Peyer's patch (tissue), 4 donors: ENCODE measurements at regions not wholly inside any gene's neighbourhood (a gene's known extent, or its start where the extent isn't known, plus 50 kb on each side); places are given as distances from the start of the nearest gene placed in this dataset.
"Not testable (repeated sequence)": the region's sequence is repeated elsewhere in the genome, so short reads cannot be mapped to it uniquely, and the experiment has no call there.

Experiments used
- DNase-seq, 3 donors: peaks; one replicate each; pipeline ENCODE4 v3.0.0-alpha.2; 2017 to 2019
- H3K27ac ChIP-seq, 4 donors: fragments of 200-600 bp; sonication (generic); one replicate each; pipeline ENCODE4 v1.5.1; 2016 to 2019
- H3K27me3 ChIP-seq, 2 donors: fragments of 200-600 bp; sonication (generic); one replicate each; pipeline ENCODE4 v1.5.1; 2019
- H3K36me3 ChIP-seq, 3 donors: fragments of 200-600 bp; sonication (generic); one replicate each; pipeline ENCODE4 v1.5.1; 2016 to 2019
- H3K4me1 ChIP-seq, 4 donors: fragments of 200-600 bp; sonication (generic); one replicate each; pipeline ENCODE4 v1.5.1; 2016 to 2019
- H3K4me3 ChIP-seq, 4 donors: fragments of 200-600 bp; sonication (generic); 1 replicate in 3 of 4; 2 replicates in 1 of 4; pipeline ENCODE4 v1.5.1; 2016 to 2019; ENCODE audit warnings: mild to moderate bottlenecking in 1 of 4
- H3K9me3 ChIP-seq, 4 donors: fragments of 200-600 bp; sonication (generic); one replicate each; pipeline ENCODE4 v1.5.1; 2016 to 2019; ENCODE audit warnings: mild to moderate bottlenecking in 1 of 4
- POLR2A ChIP-seq, 2 donors: fragments of 450-650 bp; IDR thresholded peaks; one replicate each; pipeline ENCODE4 v1.5.1; 2017; ENCODE audit warnings: antibody characterized with exemption in 2 of 2, mild to moderate bottlenecking in 2 of 2, moderate library complexity in 2 of 2
- TF ChIP-seq, protein P1 (sequence below), 6 experiments: fragments of 450-650 bp in 4 of 6; fragments of 200-600 bp in 2 of 6; sonication (generic) in 1 of 6; IDR thresholded peaks; one replicate each; pipeline ENCODE4 v1.5.1; 2017 to 2019; ENCODE audit warnings: antibody characterized with exemption in 6 of 6, mild to moderate bottlenecking in 3 of 6, moderate library complexity in 1 of 6

DNA sequence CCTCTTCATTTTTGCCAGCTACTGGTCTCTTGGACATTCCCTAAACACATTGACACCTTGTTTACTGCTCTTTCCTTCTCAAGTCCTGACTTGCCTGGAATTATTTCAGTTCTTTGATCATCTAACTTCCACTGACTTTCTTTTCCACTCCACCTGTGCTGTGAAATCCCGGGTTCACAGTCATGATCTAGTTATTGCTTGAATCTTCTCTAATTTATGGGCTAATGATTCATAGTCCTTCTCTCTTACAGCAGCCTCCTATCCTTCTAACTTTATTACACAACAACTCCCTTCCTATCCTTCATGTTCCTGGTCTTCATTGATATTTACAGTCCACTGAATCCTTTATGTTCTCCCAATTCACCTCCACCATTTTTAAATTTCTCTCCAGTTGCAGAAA lies 260.1 kb downstream of the C12orf75 start:
- Histone ChIP-seq H3K9me3 (no peaks in the 10 kb centered on the region), H3K27ac (no peak overlapping the region), H3K4me1 (no peaks in the 10 kb centered on the region), H3K27me3 (no peaks in the 10 kb centered on the region), H3K36me3 (no peaks in the 10 kb centered on the region), H3K4me3 (no peak overlapping the region)
- no peak for DNase-seq
- TF ChIP-seq POLR2A (IDR thresholded peaks at IDR 0.05): no peak
- TF ChIP-seq, protein P1, sequence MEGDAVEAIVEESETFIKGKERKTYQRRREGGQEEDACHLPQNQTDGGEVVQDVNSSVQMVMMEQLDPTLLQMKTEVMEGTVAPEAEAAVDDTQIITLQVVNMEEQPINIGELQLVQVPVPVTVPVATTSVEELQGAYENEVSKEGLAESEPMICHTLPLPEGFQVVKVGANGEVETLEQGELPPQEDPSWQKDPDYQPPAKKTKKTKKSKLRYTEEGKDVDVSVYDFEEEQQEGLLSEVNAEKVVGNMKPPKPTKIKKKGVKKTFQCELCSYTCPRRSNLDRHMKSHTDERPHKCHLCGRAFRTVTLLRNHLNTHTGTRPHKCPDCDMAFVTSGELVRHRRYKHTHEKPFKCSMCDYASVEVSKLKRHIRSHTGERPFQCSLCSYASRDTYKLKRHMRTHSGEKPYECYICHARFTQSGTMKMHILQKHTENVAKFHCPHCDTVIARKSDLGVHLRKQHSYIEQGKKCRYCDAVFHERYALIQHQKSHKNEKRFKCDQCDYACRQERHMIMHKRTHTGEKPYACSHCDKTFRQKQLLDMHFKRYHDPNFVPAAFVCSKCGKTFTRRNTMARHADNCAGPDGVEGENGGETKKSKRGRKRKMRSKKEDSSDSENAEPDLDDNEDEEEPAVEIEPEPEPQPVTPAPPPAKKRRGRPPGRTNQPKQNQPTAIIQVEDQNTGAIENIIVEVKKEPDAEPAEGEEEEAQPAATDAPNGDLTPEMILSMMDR (IDR thresholded peaks at IDR 0.05): no peak

DNA sequence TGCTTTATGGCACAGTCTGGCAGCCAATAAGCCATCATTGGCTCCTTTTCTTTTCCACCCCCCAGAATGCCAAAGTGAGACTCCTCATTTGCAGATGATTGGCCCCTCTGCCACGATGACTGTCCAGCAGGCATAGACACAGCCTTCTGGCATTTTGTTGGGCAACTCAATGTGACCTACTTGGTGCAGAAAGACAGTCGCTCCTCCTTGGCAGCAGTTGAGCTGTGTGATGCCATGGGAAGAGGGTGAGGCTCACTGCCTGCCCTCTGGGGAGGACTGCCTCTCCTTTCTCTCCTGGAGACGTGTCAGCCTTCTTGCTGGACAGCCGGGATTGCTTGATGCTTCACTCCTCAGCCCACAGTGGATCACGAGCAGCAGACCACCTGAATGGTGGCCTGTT lies 264.9 kb downstream of the C12orf75 start:
- Histone ChIP-seq H3K4me1 (no peaks in the 10 kb centered on the region), H3K27me3 (no peaks in the 10 kb centered on the region), H3K4me3 (no peak overlapping the region), H3K36me3 (no peaks in the 10 kb centered on the region), H3K27ac (no peak overlapping the region), H3K9me3 (no peaks in the 10 kb centered on the region)
- DNase-seq: no peak
- TF ChIP-seq POLR2A (IDR thresholded peaks at IDR 0.05): no peak
- TF ChIP-seq, protein P1 (IDR thresholded peaks at IDR 0.05): no peak

DNA sequence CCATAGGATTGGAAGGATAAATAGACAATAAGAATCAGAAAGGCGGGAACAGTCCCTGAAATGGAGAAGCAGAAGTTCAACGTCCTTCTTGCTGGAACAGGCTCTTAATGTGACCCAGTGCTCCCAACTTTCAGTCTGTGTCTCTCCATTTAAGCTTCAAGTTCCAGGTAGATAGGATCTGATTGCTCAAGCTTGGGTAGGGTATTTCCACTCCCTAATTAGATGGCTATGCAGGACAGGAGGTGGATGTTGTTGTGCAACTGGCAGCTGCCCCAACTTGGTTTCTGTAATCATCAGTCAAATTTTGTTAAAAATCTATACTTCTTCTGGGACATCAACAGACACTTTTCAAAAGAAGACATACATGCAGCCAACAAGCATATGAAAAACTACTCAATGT lies 266.2 kb downstream of the C12orf75 start:
- no peaks in the 10 kb centered on the region for H3K4me1 ChIP-seq
- TF ChIP-seq POLR2A (IDR thresholded peaks at IDR 0.05): no peak
- TF ChIP-seq, protein P1 (IDR thresholded peaks at IDR 0.05): no peak
- H3K4me3 ChIP-seq: no peak overlapping the region
- H3K27me3 ChIP-seq: no peaks in the 10 kb centered on the region
- no peaks in the 10 kb centered on the region for H3K36me3 ChIP-seq
- no peak overlapping the region for H3K27ac ChIP-seq
- no peak for DNase-seq
- H3K9me3 ChIP-seq: no peaks in the 10 kb centered on the region

DNA sequence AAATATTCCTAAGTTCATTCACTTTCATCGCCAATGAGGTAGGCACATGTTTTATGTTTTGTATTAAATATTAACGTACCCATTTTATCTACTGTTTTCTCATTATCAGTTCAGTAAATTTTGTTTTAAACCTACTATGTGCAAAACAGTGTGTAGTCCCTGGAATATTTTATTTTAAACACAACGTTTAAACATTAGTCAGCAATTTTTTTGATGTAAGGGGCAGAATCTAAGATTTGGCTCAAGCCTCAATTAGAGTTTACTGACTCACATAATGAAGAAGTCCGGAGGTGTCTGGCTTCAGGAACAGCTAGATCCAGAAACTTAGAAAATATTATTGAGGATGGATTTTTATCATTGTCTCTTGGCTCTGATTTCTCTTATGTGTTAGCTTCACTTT lies 267.5 kb downstream of the C12orf75 start:
- no peaks in the 10 kb centered on the region for H3K36me3 ChIP-seq
- DNase-seq: no peak
- H3K27ac ChIP-seq: no peak overlapping the region
- no peaks in the 10 kb centered on the region for H3K9me3 ChIP-seq
- H3K4me1 ChIP-seq: no peaks in the 10 kb centered on the region
- no peak for TF ChIP-seq POLR2A (IDR thresholded peaks at IDR 0.05)
- TF ChIP-seq, protein P1 (IDR thresholded peaks at IDR 0.05): no peak
- H3K27me3 ChIP-seq: no peaks in the 10 kb centered on the region
- no peak overlapping the region for H3K4me3 ChIP-seq

DNA sequence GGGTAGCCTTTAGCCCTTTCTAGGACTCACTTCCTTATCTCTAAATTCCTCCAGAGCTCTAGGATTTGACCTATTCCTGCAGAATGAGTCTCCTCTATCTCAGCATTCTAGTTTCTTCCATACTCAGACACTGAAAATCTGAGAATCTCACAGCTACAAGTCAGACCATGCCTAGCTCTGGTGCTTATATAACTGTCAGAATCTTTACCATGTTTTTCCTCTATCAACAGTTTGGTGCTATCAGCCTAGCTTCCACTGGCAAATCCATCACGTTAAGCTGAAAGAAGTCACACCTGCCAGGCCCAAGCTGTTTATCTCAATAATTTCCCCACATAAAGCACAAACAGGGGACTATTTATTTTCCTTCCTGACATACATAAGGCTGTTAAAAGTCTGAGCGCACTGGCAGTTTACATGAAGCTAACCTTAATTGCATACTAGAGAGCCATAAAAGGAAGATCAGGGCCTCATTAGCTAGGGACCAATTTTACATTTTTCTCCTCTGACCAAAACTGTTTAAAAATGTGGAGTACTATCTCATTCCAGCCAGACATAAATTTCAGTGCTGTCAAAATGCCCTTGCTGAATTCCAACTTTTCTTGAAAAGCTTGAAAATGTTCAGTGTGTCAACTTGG lies 270.5 kb downstream of the C12orf75 start:
- TF ChIP-seq, protein P1 (IDR thresholded peaks at IDR 0.05): no peak
- no peak for TF ChIP-seq POLR2A (IDR thresholded peaks at IDR 0.05)
- H3K4me1 ChIP-seq: no peaks in the 10 kb centered on the region
- DNase-seq: no peak

DNA sequence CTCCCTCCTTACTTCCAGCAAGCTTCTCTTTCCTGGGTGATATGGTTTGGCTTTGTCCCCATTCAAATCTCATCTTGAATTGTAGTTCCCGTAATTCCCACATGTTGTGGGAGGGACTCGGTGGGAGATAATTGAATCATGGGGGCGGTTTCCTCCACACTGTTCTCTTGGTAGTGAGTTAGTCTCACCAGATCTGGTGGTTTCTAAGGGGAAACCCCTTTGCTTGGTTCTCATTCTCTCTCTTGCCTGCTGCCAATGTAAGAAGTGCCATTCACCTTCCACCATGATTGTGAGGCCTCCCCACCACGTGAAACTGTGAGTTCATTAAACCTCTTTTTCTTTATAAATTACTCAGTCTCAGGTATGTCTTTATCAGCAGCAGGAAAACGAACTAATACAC lies 271.8 kb downstream of the C12orf75 start:
- H3K4me1 ChIP-seq, H3K9me3 ChIP-seq, H3K36me3 ChIP-seq, H3K27ac ChIP-seq, H3K4me3 ChIP-seq, DNase-seq, H3K27me3 ChIP-seq: not testable (repeated sequence)

More for the DNA sequence above, 270.5 kb downstream of the C12orf75 start:
- Histone ChIP-seq H3K27me3 (no peaks in the 10 kb centered on the region), H3K4me3 (no peak overlapping the region), H3K36me3 (no peaks in the 10 kb centered on the region), H3K27ac (no peak overlapping the region), H3K9me3 (no peaks in the 10 kb centered on the region)

DNA sequence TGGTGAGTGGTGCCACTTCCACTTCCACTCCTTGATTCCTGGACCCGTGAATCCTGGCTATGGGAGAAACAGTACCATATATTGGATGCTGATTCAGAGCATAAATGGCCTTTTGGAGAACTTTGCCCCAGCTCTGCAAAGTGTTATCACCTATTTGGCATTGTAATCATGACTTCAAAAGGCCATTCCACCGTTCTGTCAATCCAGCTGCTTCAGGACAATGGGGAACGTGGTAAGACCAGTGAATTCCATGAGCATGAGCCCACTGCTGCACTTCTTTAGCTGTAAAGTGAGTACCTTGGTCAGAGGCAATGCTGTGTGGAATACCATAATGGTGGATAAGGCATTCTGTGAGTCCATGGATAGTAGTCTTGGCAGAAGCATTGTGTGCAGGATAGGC lies 273.8 kb downstream of the C12orf75 start:
- H3K27ac ChIP-seq, H3K9me3 ChIP-seq, H3K4me1 ChIP-seq, H3K4me3 ChIP-seq, H3K36me3 ChIP-seq, DNase-seq, H3K27me3 ChIP-seq: not testable (repeated sequence)

DNA sequence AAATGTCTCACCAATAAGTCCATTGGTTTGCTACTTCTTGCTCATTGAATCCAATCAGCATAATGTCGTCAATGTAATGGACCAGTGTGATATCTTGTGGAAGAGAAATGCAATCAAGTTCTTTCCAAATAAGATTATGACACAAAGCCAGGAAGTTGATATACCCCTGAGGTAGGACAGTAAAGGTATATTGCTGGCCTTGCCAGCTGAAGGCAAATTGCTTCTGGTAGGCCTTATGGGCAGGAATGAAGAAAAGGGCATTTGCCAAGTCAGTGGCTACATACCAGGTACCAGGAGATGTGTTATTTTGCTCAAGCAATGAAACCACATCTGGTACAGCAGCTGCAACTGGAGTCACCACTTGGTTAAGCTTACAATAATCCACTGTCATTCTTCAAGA lies 276.1 kb downstream of the C12orf75 start:
- DNase-seq, H3K36me3 ChIP-seq, H3K4me3 ChIP-seq, H3K27ac ChIP-seq, H3K9me3 ChIP-seq, H3K4me1 ChIP-seq, H3K27me3 ChIP-seq: not testable (repeated sequence)

DNA sequence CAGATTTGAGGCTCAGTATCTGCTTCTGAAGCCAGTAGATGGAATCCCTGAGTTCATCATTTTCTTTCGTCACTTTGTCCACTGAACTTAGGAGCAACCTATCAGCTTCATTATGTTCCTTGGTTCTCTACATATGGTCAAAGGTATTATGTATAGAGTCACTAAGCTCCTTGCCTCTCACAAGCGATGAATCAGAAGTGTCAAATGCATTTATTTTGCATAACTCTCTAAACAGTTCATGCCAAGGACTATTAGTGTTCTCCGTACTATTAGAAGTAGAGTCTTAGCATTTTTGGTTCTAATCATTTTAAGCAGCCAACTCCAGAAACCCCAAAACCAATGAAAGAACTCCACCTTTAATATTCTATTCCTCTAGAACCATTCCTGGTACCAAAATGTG lies 278.5 kb downstream of the C12orf75 start:
- H3K36me3 ChIP-seq, H3K4me1 ChIP-seq, H3K4me3 ChIP-seq, DNase-seq, H3K27ac ChIP-seq, H3K27me3 ChIP-seq, H3K9me3 ChIP-seq: not testable (repeated sequence)
